UCSD-AML1 (cell line): ENCODE measurements at regions not wholly inside any gene's neighbourhood (a gene's known extent, or its start where the extent isn't known, plus 50 kb on each side); places are given as distances from the start of the nearest gene placed in this dataset.

Experiments
- DNase-seq: peaks from one replicate; lab custom pipeline; 2025; ENCODE audit not compliant: unreplicated experiment; lab: John Stamatoyannopoulos, UW

- DNase-seq: no peak
Measured at GRCh38 chr21:45338311-45339017, 50.8 kb upstream of the POFUT2 start.

- no peak for DNase-seq
Measured at GRCh38 chr21:45339421-45340402, 52.0 kb upstream of the POFUT2 start.

- DNase-seq: no peak
Measured at GRCh38 chr21:45340515-45340914, 52.8 kb upstream of the POFUT2 start.

GRCh38 chr21:45341261-45341660 is 53.6 kb upstream of the POFUT2 start:
- no peak for DNase-seq

GRCh38 chr21:45341779-45342178 is 54.1 kb upstream of the POFUT2 start:
- DNase-seq: no peak

- DNase-seq: no peak
Measured at GRCh38 chr21:45343891-45344290, 56.2 kb upstream of the POFUT2 start.

- DNase-seq: no peak
Measured at GRCh38 chr21:45344576-45344975, 56.9 kb upstream of the POFUT2 start.

GRCh38 chr21:45347048-45347711 is 57.8 kb upstream of the COL18A1 start:
- no peak for DNase-seq

GRCh38 chr21:45347712-45348499 is 57.1 kb upstream of the COL18A1 start:
- DNase-seq: no peak

- no peak for DNase-seq
Measured at GRCh38 chr21:45348591-45349327, 56.2 kb upstream of the COL18A1 start.

GRCh38 chr21:45350206-45350854 is 54.6 kb upstream of the COL18A1 start:
- DNase-seq: no peak

- no peak for DNase-seq
Measured at GRCh38 chr21:45351061-45351460, 53.9 kb upstream of the COL18A1 start.

GRCh38 chr21:45351526-45352275 is 53.3 kb upstream of the COL18A1 start:
- peak; percentile 30 for DNase-seq

GRCh38 chr21:45352621-45353139 is 52.3 kb upstream of the COL18A1 start:
- DNase-seq: no peak

- DNase-seq: no peak
Measured at GRCh38 chr21:45353200-45353599, 51.8 kb upstream of the COL18A1 start.

GRCh38 chr21:45354970-45355369 is 50.0 kb upstream of the COL18A1 start:
- DNase-seq: no peak
